Prostate gland (tissue), 2 donors: ENCODE measurements at regions not wholly inside any gene's neighbourhood (a gene's known extent, or its start where the extent isn't known, plus 50 kb on each side); places are given as distances from the start of the nearest gene placed in this dataset.

Source experiments
- POLR2A ChIP-seq: fragments of 450-650 bp; IDR thresholded peaks from one replicate; pipeline ENCODE4 v1.6.1; 2016; ENCODE audit warnings: antibody characterized with exemption, mild to moderate bottlenecking
- POLR2AphosphoS5 ChIP-seq: sonication (generic); formaldehyde crosslinking; IDR thresholded peaks from one replicate; pipeline ENCODE4 v1.6.1; 2017; ENCODE audit warnings: antibody characterized with exemption
- TF ChIP-seq, protein P1 (sequence below), 4 experiments: fragments of 200-600 bp in 2 of 4; fragments of 450-650 bp in 2 of 4; sonication (generic) in 2 of 4; IDR thresholded peaks; 1 replicate in 3 of 4; 2 replicates in 1 of 4; pipeline ENCODE4 v1.5.1; 2016 to 2019; ENCODE audit warnings: antibody characterized with exemption in 4 of 4, mild to moderate bottlenecking in 2 of 4, moderate library complexity in 2 of 4

DNA sequence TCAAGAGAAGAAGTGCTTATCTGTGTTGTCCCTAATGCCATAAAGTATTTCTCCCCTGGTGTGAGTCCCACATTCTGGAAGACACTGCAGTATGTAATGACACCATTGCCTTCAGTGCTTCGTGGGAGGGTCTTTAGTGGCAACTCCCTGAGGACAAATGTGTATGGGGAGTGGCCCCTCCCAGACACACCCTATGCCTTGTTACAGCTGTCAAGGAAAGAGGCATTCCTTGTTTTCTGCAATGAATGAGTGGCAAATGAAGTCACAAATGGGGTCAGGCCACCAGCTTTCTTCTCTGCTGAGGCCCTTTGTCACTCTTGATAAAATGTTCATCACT lies 183.2 kb downstream of the FGFR2 start:
- TF ChIP-seq, protein P1, sequence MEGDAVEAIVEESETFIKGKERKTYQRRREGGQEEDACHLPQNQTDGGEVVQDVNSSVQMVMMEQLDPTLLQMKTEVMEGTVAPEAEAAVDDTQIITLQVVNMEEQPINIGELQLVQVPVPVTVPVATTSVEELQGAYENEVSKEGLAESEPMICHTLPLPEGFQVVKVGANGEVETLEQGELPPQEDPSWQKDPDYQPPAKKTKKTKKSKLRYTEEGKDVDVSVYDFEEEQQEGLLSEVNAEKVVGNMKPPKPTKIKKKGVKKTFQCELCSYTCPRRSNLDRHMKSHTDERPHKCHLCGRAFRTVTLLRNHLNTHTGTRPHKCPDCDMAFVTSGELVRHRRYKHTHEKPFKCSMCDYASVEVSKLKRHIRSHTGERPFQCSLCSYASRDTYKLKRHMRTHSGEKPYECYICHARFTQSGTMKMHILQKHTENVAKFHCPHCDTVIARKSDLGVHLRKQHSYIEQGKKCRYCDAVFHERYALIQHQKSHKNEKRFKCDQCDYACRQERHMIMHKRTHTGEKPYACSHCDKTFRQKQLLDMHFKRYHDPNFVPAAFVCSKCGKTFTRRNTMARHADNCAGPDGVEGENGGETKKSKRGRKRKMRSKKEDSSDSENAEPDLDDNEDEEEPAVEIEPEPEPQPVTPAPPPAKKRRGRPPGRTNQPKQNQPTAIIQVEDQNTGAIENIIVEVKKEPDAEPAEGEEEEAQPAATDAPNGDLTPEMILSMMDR (IDR thresholded peaks at IDR 0.05) = no peak
- TF ChIP-seq POLR2A (no peak), POLR2AphosphoS5 (no peak)
